Lower leg skin (tissue), 4 donors: ENCODE measurements at regions not wholly inside any gene's neighbourhood (a gene's known extent, or its start where the extent isn't known, plus 50 kb on each side); places are given as distances from the start of the nearest gene placed in this dataset.
"Not testable (repeated sequence)": the region's sequence is repeated elsewhere in the genome, so short reads cannot be mapped to it uniquely, and the experiment has no call there.

ENCODE experiments used
- DNase-seq, 2 donors: peaks; one replicate each; pipeline ENCODE4 v3.0.0-alpha.2; 2019; ENCODE audit warnings: low spot score in 2 of 2
- H3K4me3 ChIP-seq: fragments of 200-600 bp; sonication (generic); 2 replicates; pipeline ENCODE4 v1.5.1; 2017; ENCODE audit warnings: mild to moderate bottlenecking, low read depth; ENCODE audit not compliant: poor library complexity, severe bottlenecking
- CTCF ChIP-seq, 3 donors: fragments of 450-650 bp; IDR thresholded peaks; one replicate each; pipeline ENCODE4 v1.5.1; 2016; ENCODE audit warnings: antibody characterized with exemption in 3 of 3, mild to moderate bottlenecking in 3 of 3, moderate library complexity in 2 of 3
- POLR2A ChIP-seq, 2 donors: fragments of 450-650 bp; IDR thresholded peaks; one replicate each; pipeline ENCODE4 v1.6.1; 2016 to 2017; ENCODE audit warnings: antibody characterized with exemption in 2 of 2, mild to moderate bottlenecking in 1 of 2, moderate library complexity in 1 of 2
- WGBS, 2 donors: methylation state at CpG; one replicate each; pipeline ENCODE4 v1.1.5; 2018; 5-methylcytosine and 5-hydroxymethylcytosine counted together
- intact Hi-C: fragments of 100-400 bp; cut with DNase I; formaldehyde crosslinking; loops from one replicate; pipeline ENCODE4 v1.15.0; 2023; ENCODE audit warnings: low total_unique reads

- TF ChIP-seq CTCF (IDR thresholded peaks at IDR 0.05) (no peak), POLR2A (IDR thresholded peaks at IDR 0.05) (no peak)
- intact Hi-C loops = no loop called here
- no peak for DNase-seq
- WGBS, 2 donors = 21 to 24% methylated on average over 4 of the region's 4 CpGs
- H3K4me3 ChIP-seq = no peak overlapping the region
These were observed 299.5 kb downstream of the NSUN3 start for GRCh38 chr3:94362393-94362792.

DNA sequence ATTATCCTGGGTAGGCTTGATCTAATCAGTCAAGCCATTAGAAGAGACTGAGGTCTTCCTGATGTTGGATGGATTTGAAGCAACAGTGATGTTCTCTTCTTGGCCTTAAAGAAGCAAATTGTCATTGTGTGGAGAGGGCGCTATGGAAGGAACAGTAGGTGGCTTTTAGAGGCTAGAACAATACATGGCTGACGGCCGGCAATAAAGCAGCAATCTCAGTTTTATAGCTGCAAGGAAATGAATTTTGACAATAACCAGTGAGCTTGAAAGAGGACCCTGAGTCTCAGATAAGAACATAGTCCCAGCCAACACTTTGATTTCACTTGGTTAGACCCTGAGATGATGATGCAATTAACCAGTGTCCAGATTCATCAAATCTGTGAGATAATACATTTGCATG, 302.1 kb downstream of the NSUN3 start:
- no peak for TF ChIP-seq POLR2A (IDR thresholded peaks at IDR 0.05)
- TF ChIP-seq CTCF (IDR thresholded peaks at IDR 0.05) = no peak
- 85 to 94% methylated on average over 3 of the region's 3 CpGs for WGBS, 2 donors
- DNase-seq = no peak
- H3K4me3 ChIP-seq = no peak overlapping the region
- intact Hi-C loops = no loop called here

GRCh38 chr3:94372026-94372425, 309.2 kb downstream of the NSUN3 start:
- intact Hi-C loops = no loop called here
- TF ChIP-seq CTCF (IDR thresholded peaks at IDR 0.05) (no peak), POLR2A (IDR thresholded peaks at IDR 0.05) (no peak)
- no peak for DNase-seq
- no peak overlapping the region for H3K4me3 ChIP-seq

DNA sequence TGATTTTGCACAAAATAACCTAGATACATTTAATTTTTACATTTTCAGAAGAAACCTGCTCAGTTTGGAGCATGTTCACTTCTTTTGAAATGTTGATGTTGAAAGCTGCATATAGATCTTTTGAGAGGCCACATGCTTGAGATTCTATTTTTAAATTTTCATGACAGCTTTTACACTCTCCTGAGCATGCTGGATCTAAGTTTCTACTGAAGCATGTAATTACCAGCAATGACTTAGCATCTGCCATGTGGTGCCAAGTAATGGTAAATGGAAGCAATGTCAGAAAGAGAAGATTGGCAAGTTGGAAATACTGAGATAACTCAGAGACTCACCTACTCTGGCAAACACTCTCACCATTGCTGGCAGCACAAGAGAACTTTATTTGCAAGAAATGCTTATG, 310.6 kb downstream of the NSUN3 start:
- no peak overlapping the region for H3K4me3 ChIP-seq
- DNase-seq = no peak
- intact Hi-C loops = no loop called here
- TF ChIP-seq POLR2A (IDR thresholded peaks at IDR 0.05) = no peak
- no peak for TF ChIP-seq CTCF (IDR thresholded peaks at IDR 0.05)

GRCh38 chr3:94374439-94375161, 311.7 kb downstream of the NSUN3 start:
- no peak overlapping the region for H3K4me3 ChIP-seq
- WGBS, 2 donors = 50 to 63% methylated on average over 1 of the region's 1 CpG
- no peak for DNase-seq
- intact Hi-C loops = no loop called here
- TF ChIP-seq CTCF (IDR thresholded peaks at IDR 0.05) (no peak), POLR2A (IDR thresholded peaks at IDR 0.05) (no peak)

DNA sequence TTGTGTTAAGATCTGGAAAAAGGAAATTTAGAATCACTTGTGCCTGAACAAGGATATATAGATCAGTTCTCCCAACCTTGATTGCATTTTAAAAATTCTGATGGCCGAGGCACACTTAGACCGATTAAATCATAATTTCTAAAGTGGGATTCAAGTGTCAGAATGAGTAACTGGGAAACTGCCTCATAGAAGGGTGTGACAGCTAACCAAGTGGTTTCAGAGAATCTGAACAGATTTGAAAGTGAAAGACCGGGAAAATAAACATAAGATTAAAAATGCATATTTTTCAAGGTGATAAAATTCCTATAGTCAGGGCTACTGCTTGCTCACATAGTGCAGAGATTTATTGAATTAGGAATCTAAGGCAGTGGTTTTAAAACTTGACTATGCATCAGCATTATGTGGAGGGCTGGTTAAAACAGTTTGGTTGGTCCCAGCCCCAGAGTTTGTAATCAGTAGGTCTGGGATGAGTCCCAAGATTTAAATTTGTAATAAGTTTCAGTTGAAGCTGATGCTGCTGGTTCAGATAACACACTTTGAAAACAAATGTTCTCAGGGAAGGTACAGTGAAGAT, 314.3 kb downstream of the NSUN3 start:
- intact Hi-C loops, DNase-seq: not testable (repeated sequence)
- 66 to 72% methylated on average over 3 of the region's 3 CpGs for WGBS, 2 donors

DNA sequence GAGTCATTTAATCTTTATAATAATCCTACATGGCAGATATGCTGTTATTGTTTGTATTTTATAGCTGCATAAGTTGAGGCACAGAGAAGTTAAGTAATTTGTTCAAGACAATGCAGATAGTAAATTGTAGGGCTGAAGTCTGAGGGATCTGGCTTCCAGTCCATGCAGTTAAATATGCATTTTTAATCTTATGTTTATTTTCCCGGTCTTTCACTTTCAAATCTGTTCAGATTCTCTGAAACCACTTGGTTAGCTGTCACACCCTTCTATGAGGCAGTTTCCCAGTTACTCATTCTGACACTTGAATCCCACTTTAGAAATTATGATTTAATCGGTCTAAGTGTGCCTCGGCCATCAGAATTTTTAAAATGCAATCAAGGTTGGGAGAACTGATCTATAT, 315.0 kb downstream of the NSUN3 start:
- DNase-seq, intact Hi-C loops, H3K4me3 ChIP-seq: not testable (repeated sequence)
- WGBS, 2 donors = 71% methylated on average over 3 of the region's 3 CpGs

More for the DNA sequence above, 314.3 kb downstream of the NSUN3 start:
- H3K4me3 ChIP-seq = not testable (repeated sequence)
